Neural progenitor cell (in vitro differentiated cells): ENCODE measurements at regions not wholly inside any gene's neighbourhood (a gene's known extent, or its start where the extent isn't known, plus 50 kb on each side); places are given as distances from the start of the nearest gene placed in this dataset.

Experiments
- DNase-seq: peaks from one replicate; pipeline ENCODE4 v3.0.0-alpha.2; 2016; ENCODE audit warnings: low spot score
- H2AFZ ChIP-seq: fragments of 200-600 bp; sonication (generic); replicated peaks from 2 replicates; pipeline ENCODE4 v1.6.1; 2016; ENCODE audit warnings: antibody characterized with exemption
- H3F3A ChIP-seq: fragments of 200-600 bp; sonication (generic); 2 replicates; pipeline ENCODE4 v1.6.1; 2016; ENCODE audit warnings: antibody characterized with exemption, low read depth
- H3K27ac ChIP-seq: fragments of 200-600 bp; sonication (generic); 2 replicates; pipeline ENCODE4 v1.5.1; 2016; ENCODE audit warnings: mild to moderate bottlenecking
- H3K27me3 ChIP-seq: fragments of 200-600 bp; sonication (generic); 2 replicates; pipeline ENCODE4 v1.6.1; 2016; ENCODE audit warnings: mild to moderate bottlenecking, moderate library complexity
- H3K36me3 ChIP-seq: fragments of 200-600 bp; sonication (generic); 2 replicates; pipeline ENCODE4 v1.5.1; 2016
- H3K4me1 ChIP-seq: fragments of 200-600 bp; sonication (generic); 2 replicates; pipeline ENCODE4 v1.6.1; 2016; ENCODE audit warnings: mixed run types
- H3K4me2 ChIP-seq: fragments of 200-600 bp; sonication (generic); 2 replicates; pipeline ENCODE4 v1.6.1; 2016
- H3K4me3 ChIP-seq: fragments of 200-600 bp; sonication (generic); 2 replicates; pipeline ENCODE4 v1.5.1; 2016
- H3K79me2 ChIP-seq: fragments of 200-600 bp; sonication (generic); 2 replicates; pipeline ENCODE4 v1.6.1; 2016; ENCODE audit warnings: low read depth
- H3K9ac ChIP-seq: fragments of 200-600 bp; sonication (generic); 2 replicates; pipeline ENCODE4 v1.6.1; 2016
- H3K9me3 ChIP-seq: fragments of 200-600 bp; sonication (generic); 2 replicates; pipeline ENCODE4 v1.5.1; 2016; ENCODE audit warnings: low read depth
- H4K20me1 ChIP-seq: fragments of 200-600 bp; sonication (generic); 2 replicates; pipeline ENCODE4 v1.6.1; 2016; ENCODE audit warnings: low read depth
- H3K27ac Mint-ChIP-seq: 3 replicates; pipeline ENCODE4 v1.8.0; 2021; ENCODE audit warnings: mixed read lengths
- H3K27me3 Mint-ChIP-seq: 2 replicates; pipeline ENCODE4 v1.8.0; 2022; ENCODE audit warnings: low read depth, mild to moderate bottlenecking, inconsistent platforms, moderate library complexity, mixed read lengths; ENCODE audit not compliant: insufficient read depth
- H3K36me3 Mint-ChIP-seq: 3 replicates; pipeline ENCODE4 v1.8.0; 2021; ENCODE audit warnings: mixed read lengths
- H3K4me1 Mint-ChIP-seq: 3 replicates; pipeline ENCODE4 v1.8.0; 2021; ENCODE audit warnings: mixed read lengths
- H3K4me3 Mint-ChIP-seq: 3 replicates; pipeline ENCODE4 v1.8.0; 2021; ENCODE audit warnings: mild to moderate bottlenecking, moderate library complexity, mixed read lengths
- H3K9me3 Mint-ChIP-seq: 3 replicates; pipeline ENCODE4 v1.8.0; 2020; ENCODE audit warnings: mixed read lengths
- EZH2 ChIP-seq: fragments of 200-600 bp; sonication (generic); IDR thresholded peaks from 2 replicates; pipeline ENCODE4 v1.6.1; 2017; ENCODE audit warnings: antibody characterized with exemption, mild to moderate bottlenecking, moderate library complexity
- EZH2phosphoT487 ChIP-seq: fragments of 200-600 bp; sonication (generic); IDR thresholded peaks from 2 replicates; pipeline ENCODE4 v1.6.1; 2017; ENCODE audit warnings: antibody characterized with exemption
- TF ChIP-seq, protein P1 (sequence below): fragments of 200-600 bp; sonication (generic); IDR thresholded peaks from 2 replicates; pipeline ENCODE4 v1.5.1; 2017; ENCODE audit warnings: antibody characterized with exemption, mild to moderate bottlenecking

DNA sequence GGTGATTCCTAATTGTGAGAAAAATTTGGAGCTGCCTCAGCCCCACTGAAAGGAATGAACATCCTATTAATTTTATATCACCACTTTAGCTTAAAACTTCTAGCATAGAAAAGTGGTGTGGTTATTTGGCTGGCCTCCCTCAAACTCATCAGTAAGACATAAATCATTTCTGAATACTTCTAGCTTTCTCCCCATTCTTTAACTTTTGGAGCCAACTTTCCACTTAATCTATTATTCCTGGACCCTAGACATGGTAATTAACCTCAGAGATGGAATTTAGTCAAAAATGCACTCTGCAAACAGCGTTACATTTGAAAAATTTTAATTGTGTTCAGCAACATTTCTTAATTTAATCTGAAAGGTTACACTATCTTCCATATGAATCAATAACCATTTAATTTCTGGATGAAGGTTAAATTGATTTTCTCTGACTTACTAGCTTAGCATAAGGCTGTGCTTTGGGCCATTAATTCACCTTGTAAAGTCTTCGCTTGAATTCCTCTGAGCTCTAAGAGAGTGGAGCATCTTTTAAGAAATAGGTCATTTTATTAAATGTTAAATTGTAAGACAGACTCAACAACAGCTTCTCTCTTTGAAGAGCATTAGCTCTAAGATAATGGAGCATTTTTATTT is 753.6 kb upstream of the STXBP6 start:
- H3K4me3 Mint-ChIP-seq = no peak overlapping the region
- no peaks in the 10 kb centered on the region for H3K36me3 ChIP-seq
- no peaks in the 10 kb centered on the region for H3K4me1 Mint-ChIP-seq
- H3K9ac ChIP-seq = no peak overlapping the region
- no peak overlapping the region for H3K27ac Mint-ChIP-seq
- H3K9me3 ChIP-seq = no peaks in the 10 kb centered on the region
- H3K36me3 Mint-ChIP-seq = no peaks in the 10 kb centered on the region
- no peak for DNase-seq
- peaks cover 5% of the 10 kb centered on the region for H3K4me1 ChIP-seq
- no peak overlapping the region for H3K4me2 ChIP-seq
- H3K4me3 ChIP-seq = no peak overlapping the region
- TF ChIP-seq EZH2phosphoT487 (no peak), EZH2 (no peak)
- TF ChIP-seq, protein P1, sequence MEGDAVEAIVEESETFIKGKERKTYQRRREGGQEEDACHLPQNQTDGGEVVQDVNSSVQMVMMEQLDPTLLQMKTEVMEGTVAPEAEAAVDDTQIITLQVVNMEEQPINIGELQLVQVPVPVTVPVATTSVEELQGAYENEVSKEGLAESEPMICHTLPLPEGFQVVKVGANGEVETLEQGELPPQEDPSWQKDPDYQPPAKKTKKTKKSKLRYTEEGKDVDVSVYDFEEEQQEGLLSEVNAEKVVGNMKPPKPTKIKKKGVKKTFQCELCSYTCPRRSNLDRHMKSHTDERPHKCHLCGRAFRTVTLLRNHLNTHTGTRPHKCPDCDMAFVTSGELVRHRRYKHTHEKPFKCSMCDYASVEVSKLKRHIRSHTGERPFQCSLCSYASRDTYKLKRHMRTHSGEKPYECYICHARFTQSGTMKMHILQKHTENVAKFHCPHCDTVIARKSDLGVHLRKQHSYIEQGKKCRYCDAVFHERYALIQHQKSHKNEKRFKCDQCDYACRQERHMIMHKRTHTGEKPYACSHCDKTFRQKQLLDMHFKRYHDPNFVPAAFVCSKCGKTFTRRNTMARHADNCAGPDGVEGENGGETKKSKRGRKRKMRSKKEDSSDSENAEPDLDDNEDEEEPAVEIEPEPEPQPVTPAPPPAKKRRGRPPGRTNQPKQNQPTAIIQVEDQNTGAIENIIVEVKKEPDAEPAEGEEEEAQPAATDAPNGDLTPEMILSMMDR = no peak
- no peaks in the 10 kb centered on the region for H3K79me2 ChIP-seq
- H3K27me3 Mint-ChIP-seq = peaks cover 3% of the 10 kb centered on the region
- H3K9me3 Mint-ChIP-seq = no peaks in the 10 kb centered on the region
- H3K27ac ChIP-seq = no peak overlapping the region
- H2AFZ ChIP-seq = no peak overlapping the region
- no peaks in the 10 kb centered on the region for H3K27me3 ChIP-seq
- no peaks in the 10 kb centered on the region for H4K20me1 ChIP-seq
- no peaks in the 10 kb centered on the region for H3F3A ChIP-seq

DNA sequence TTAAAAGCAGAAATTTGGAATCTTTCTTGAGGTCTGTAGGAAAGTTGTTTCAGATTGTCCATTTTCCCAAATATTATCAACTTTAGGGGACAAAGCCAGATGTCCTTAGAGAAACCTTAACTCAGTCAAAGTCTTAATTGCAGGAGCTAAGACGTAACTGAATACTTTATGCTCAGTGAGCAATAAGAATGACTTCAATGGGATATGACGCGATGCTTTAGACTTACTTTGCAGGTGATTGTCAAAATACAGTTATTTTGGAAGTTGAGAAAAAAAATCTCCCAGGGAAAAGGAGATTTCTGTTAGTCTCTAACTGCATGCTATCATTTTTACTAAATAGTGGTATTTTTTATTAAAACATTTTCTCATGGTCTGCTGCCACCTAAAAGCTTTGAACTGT is 750.9 kb upstream of the STXBP6 start:
- H2AFZ ChIP-seq = no peak overlapping the region
- no peaks in the 10 kb centered on the region for H3K4me1 Mint-ChIP-seq

DNA sequence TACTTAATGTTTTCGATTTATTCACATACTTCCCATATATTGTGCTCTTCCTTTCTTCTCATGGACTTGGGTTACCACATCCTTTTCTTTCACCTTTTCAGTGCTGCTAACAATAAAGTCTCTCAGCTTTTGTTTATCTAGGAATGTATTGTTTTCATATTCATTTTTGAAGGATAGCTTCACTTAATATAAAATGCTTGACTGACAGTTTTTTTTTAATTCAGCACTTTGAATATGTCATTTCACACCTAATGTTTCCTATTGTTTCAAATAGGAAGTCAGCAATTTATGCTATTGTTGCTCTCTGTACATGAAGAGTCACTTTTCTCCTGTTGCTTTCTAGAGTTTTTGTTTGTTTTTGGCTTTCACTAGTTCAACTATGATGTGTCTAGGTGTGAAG is 738.3 kb upstream of the STXBP6 start:
- no peak for DNase-seq
- H3K9me3 ChIP-seq = peaks cover 5% of the 10 kb centered on the region
- Mint-ChIP-seq H3K27ac (no peak overlapping the region), H3K9me3 (peaks cover 12% of the 10 kb centered on the region), H3K4me1 (no peaks in the 10 kb centered on the region), H3K27me3 (no peaks in the 10 kb centered on the region), H3K4me3 (no peak overlapping the region), H3K36me3 (peaks cover 2% of the 10 kb centered on the region)
- H2AFZ ChIP-seq = no peak overlapping the region
- H3K27ac ChIP-seq = no peak overlapping the region
- no peaks in the 10 kb centered on the region for H3K4me1 ChIP-seq
- H3K4me3 ChIP-seq = no peak overlapping the region
- H3K4me2 ChIP-seq = no peak overlapping the region
- H3K79me2 ChIP-seq = no peaks in the 10 kb centered on the region
- H4K20me1 ChIP-seq = no peaks in the 10 kb centered on the region
- H3K9ac ChIP-seq = no peak overlapping the region
- no peak for TF ChIP-seq EZH2phosphoT487
- TF ChIP-seq, protein P1 = no peak
- TF ChIP-seq EZH2 = no peak
- no peaks in the 10 kb centered on the region for H3K27me3 ChIP-seq
- H3F3A ChIP-seq = no peaks in the 10 kb centered on the region
- peaks cover 3% of the 10 kb centered on the region for H3K36me3 ChIP-seq

More for the DNA sequence above, 750.9 kb upstream of the STXBP6 start:
- no peaks in the 10 kb centered on the region for H3K9me3 ChIP-seq
- H3K9me3 Mint-ChIP-seq = no peaks in the 10 kb centered on the region
- no peaks in the 10 kb centered on the region for H3K36me3 ChIP-seq
- H3K79me2 ChIP-seq = no peaks in the 10 kb centered on the region
- no peak overlapping the region for H3K4me2 ChIP-seq
- peaks cover 3% of the 10 kb centered on the region for H3K27me3 Mint-ChIP-seq
- no peaks in the 10 kb centered on the region for H3K27me3 ChIP-seq
- H3K27ac Mint-ChIP-seq = no peak overlapping the region
- H3K9ac ChIP-seq = no peak overlapping the region
- H3K27ac ChIP-seq = no peak overlapping the region
- no peaks in the 10 kb centered on the region for H4K20me1 ChIP-seq
- TF ChIP-seq EZH2 (no peak), EZH2phosphoT487 (no peak)
- TF ChIP-seq, protein P1 = no peak
- no peak overlapping the region for H3K4me3 Mint-ChIP-seq
- peak; percentile 5 for DNase-seq
- no peaks in the 10 kb centered on the region for H3F3A ChIP-seq
- peaks cover 5% of the 10 kb centered on the region for H3K4me1 ChIP-seq
- no peaks in the 10 kb centered on the region for H3K36me3 Mint-ChIP-seq
- H3K4me3 ChIP-seq = no peak overlapping the region
